Mucosa of descending colon (tissue), 3 donors: ENCODE measurements at regions not wholly inside any gene's neighbourhood (a gene's known extent, or its start where the extent isn't known, plus 50 kb on each side); places are given as distances from the start of the nearest gene placed in this dataset.

Experiments used
- ATAC-seq: fragments of 200-7000 bp; cut with Tn5 transposase; one replicate; pipeline ENCODE4 v1.9.1; 2020; ENCODE audit warnings: mild to moderate bottlenecking, moderate library complexity
- DNase-seq, 3 donors: peaks; one replicate each; pipeline ENCODE4 v3.0.0-alpha.2; 2020
- H3K36me3 ChIP-seq: fragments of 200-600 bp; one replicate; pipeline ENCODE4 v1.8.0; 2021; ENCODE audit warnings: low read depth, mild to moderate bottlenecking
- H3K4me1 ChIP-seq: fragments of 200-600 bp; one replicate; pipeline ENCODE4 v1.8.0; 2021; ENCODE audit warnings: low read depth, mild to moderate bottlenecking
- H3K4me3 ChIP-seq: fragments of 200-600 bp; one replicate; pipeline ENCODE4 v1.8.0; 2021; ENCODE audit warnings: mild to moderate bottlenecking
- H3K9me3 ChIP-seq: fragments of 200-600 bp; one replicate; pipeline ENCODE4 v1.8.0; 2021; ENCODE audit warnings: mild to moderate bottlenecking
- intact Hi-C, 2 donors: fragments of 100-400 bp; cut with DNase I in 1 of 2; cut with micrococcal nuclease in 1 of 2; formaldehyde crosslinking; loops; one replicate each; pipeline versions ENCODE4 v1.11.0 to v1.11.1; 2022; cut with DNase I, micrococcal nuclease
- TF ChIP-seq, protein P1 (sequence below): fragments of 200-600 bp; IDR thresholded peaks from one replicate; pipeline ENCODE4 v1.8.0; 2022; ENCODE audit warnings: antibody characterized with exemption, mild to moderate bottlenecking
- donor health status: DM: no; HTN: no; CAD: no; lungs with moderate emphysema.
- donor health status: DM: no; HTN: no; CAD: no.
- donor health status: DM: no; HTN: yes; CAD: no.

DNA sequence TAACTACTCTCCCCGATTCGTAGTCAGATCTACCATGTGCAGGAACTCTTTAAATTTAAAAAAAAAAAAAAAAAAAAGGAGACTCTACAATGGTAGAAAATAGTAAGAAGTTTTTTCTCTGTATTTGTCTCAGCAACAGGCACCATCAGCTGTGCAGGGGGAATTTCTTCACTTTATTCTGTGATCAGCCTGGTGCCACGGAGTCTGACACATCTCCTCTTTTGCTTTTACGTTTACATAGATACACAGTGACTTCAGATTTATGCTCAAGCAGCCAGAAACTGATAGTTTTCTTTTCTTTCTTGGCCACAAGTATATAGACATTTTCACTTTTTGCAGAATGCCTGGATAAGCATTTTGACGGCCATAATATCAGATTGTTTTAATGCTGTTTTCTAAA lies 190.6 kb upstream of the AKR1E2 start:
- no peaks in the 10 kb centered on the region for H3K9me3 ChIP-seq
- intact Hi-C loops: no loop called here
- H3K36me3 ChIP-seq: no peaks in the 10 kb centered on the region
- DNase-seq (no peak), ATAC-seq (no peak)
- H3K4me1 ChIP-seq: no peaks in the 10 kb centered on the region
- TF ChIP-seq, protein P1, sequence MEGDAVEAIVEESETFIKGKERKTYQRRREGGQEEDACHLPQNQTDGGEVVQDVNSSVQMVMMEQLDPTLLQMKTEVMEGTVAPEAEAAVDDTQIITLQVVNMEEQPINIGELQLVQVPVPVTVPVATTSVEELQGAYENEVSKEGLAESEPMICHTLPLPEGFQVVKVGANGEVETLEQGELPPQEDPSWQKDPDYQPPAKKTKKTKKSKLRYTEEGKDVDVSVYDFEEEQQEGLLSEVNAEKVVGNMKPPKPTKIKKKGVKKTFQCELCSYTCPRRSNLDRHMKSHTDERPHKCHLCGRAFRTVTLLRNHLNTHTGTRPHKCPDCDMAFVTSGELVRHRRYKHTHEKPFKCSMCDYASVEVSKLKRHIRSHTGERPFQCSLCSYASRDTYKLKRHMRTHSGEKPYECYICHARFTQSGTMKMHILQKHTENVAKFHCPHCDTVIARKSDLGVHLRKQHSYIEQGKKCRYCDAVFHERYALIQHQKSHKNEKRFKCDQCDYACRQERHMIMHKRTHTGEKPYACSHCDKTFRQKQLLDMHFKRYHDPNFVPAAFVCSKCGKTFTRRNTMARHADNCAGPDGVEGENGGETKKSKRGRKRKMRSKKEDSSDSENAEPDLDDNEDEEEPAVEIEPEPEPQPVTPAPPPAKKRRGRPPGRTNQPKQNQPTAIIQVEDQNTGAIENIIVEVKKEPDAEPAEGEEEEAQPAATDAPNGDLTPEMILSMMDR: no peak
- no peak overlapping the region for H3K4me3 ChIP-seq

DNA sequence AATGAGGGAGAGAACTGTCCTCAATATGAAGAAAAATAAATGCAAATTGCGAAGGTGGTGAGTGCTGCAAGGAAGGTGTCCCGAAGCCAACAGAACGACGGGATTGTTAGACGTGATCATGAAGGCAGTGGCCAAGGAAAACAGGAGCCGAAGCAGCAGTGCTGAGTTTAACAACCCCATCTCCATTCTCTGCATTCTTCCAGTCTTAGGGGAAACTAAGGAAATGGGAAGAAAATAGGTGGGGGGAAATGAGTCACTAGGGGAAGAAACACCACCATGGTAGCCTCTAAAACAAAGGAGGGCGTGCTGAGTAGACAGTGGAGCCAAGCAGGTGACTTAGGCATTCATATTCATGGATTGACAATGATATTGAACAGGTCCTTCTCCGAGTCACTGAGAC lies 192.2 kb upstream of the AKR1E2 start:
- Histone ChIP-seq H3K36me3 (no peaks in the 10 kb centered on the region), H3K9me3 (no peaks in the 10 kb centered on the region), H3K4me3 (no peak overlapping the region), H3K4me1 (no peaks in the 10 kb centered on the region)
- no peak for DNase-seq
- TF ChIP-seq, protein P1: no peak
- no peak for ATAC-seq
- intact Hi-C loops: no loop called here

DNA sequence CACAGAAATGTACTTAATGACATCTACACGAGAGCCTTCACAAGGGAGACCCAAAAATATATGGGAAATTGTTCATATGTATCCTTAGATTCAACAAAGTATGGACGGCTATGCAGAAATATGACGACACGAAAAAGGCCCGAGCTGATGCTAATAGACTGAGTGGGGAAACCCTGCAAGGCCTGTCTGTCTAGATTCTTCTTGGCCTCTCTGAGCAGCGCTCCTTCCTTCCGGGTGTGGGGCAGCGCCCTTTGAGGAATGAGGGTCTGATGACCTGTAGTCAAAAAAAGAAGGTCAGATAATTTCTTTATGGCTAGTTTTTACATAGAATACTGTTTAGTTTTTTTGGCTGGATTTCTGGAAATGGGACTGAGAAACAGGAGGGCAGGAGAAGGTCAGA lies 192.8 kb upstream of the AKR1E2 start:
- TF ChIP-seq, protein P1: no peak
- no peak overlapping the region for H3K4me3 ChIP-seq
- H3K4me1 ChIP-seq: no peaks in the 10 kb centered on the region
- no peak for ATAC-seq
- H3K36me3 ChIP-seq: no peaks in the 10 kb centered on the region
- intact Hi-C loops: no loop called here
- H3K9me3 ChIP-seq: no peaks in the 10 kb centered on the region
- DNase-seq: no peak

DNA sequence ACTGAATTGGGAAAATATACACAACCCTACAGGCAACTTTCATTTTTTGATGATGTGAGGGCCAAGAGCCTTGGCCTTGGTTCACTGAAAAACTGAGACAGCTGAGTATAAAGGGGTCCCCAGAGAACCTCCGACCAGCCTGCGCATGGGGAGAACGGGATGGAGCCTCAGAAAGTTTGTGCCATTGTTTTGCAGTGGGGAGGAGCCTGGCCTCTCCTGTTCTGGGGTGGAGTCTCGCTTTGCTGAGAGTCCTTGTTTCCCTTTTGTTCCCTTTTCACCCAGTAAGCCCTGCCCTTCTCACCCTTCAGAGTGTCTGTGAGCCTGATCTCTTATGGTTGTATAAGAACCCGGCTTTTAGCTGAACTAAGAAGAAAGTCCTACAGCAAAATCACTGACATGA lies 193.2 kb upstream of the AKR1E2 start:
- TF ChIP-seq, protein P1: no peak
- ATAC-seq (no peak), DNase-seq (no peak)
- H3K9me3 ChIP-seq: no peaks in the 10 kb centered on the region
- intact Hi-C loops: no loop called here
- H3K4me3 ChIP-seq: no peak overlapping the region
- H3K36me3 ChIP-seq: no peaks in the 10 kb centered on the region
- no peaks in the 10 kb centered on the region for H3K4me1 ChIP-seq

DNA sequence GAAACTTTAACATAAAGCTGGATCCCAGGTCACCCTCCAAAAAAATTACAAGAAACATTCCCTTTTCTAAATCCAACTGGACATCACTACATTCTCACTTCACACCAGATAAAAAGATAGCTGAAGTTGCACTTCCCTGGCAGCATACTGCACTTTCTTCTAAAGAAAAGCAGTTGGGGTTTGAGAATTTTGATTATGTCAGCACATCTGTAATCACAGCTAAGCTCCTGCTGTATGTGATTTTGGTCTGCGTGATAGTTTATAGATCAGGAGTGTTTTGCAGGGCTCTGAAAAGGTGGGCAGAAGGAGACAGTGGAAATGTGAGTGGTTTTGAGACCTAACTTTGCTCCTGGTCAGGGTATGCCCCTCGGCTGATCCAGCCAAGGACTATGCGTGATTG lies 199.1 kb upstream of the AKR1E2 start:
- Histone ChIP-seq H3K4me1 (no peaks in the 10 kb centered on the region), H3K4me3 (no peak overlapping the region), H3K36me3 (no peaks in the 10 kb centered on the region), H3K9me3 (peaks cover 4% of the 10 kb centered on the region)
- TF ChIP-seq, protein P1: no peak
- intact Hi-C loops: no loop called here
- DNase-seq (no peak), ATAC-seq (no peak)

DNA sequence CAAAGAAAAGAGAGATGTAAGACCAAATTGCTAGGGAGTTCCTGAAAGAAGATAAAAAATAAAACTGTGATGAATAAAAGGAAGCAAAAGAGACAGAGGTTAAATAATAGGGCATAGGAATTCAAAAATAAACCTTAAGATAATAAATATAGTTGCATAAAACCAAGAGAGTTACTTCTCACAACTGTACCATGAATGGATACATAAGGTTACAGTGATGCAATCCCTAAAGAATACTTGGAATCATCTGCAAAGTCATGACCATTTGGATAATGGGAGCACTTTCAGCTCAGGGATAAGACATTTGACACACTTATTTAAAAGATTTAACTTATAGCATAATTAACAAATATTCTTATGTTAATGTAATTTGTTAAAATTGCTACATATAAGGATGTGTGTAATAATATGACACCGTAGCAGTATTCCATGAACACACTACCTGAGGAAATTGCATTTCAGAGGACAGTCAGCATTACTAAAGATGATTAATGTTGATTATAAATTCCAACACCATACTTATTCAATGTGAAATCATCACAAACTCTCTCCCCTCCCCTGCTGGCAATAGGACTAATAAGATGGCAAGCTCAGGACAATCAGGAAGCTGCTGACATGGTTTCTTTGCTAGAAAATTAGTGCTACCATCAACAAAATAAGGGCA lies 202.1 kb upstream of the AKR1E2 start:
- ATAC-seq (no peak), DNase-seq (no peak)
- Histone ChIP-seq H3K9me3 (peaks cover 4% of the 10 kb centered on the region), H3K4me3 (no peak overlapping the region), H3K4me1 (no peaks in the 10 kb centered on the region), H3K36me3 (no peaks in the 10 kb centered on the region)
- TF ChIP-seq, protein P1: no peak
- intact Hi-C loops: no loop called here
